H1 (cell line): ENCODE measurements at regions not wholly inside any gene's neighbourhood (a gene's known extent, or its start where the extent isn't known, plus 50 kb on each side); places are given as distances from the start of the nearest gene placed in this dataset.

ENCODE experiments used
- CTCF ChIA-PET: fragments of 300-600 bp; sonication (Branson Sonifier 250); formaldehyde crosslinking; loops from one replicate; lab custom pipeline; 2021; ENCODE audit not compliant: partially characterized antibody; lab: Charles Lee
- POLR2A ChIA-PET: fragments of 300-600 bp; sonication (Branson Sonifier 250); formaldehyde crosslinking; loops from one replicate; lab custom pipeline; 2021; ENCODE audit warnings: inconsistent platforms; ENCODE audit not compliant: partially characterized antibody; lab: Charles Lee
- DNase-seq, 2 experiments: peaks; one replicate each; pipeline versions ENCODE4 v3.0.0 to v3.0.0-alpha.2; 2010 to 2022; ENCODE audit warnings: low spot score in 2 of 2, low read depth in 1 of 2, mixed read lengths in 1 of 2
- FAIRE-seq: peaks from 2 replicates; lab custom pipeline; 2011; peaks lifted over from hg19 to GRCh38; lab: Jason Lieb, UNC
- H2AFZ ChIP-seq: 2 replicates; pipeline ENCODE4 v1.8.1; 2012; ENCODE audit warnings: low read length, inconsistent platforms
- H2AK5ac ChIP-seq: 2 replicates; pipeline ENCODE4 v1.6.1; 2013; ENCODE audit warnings: low read depth, low read length
- H2BK120ac ChIP-seq: replicated peaks from 2 replicates; pipeline ENCODE3; 2013; ENCODE audit warnings: low read depth, low read length, inconsistent platforms
- H2BK12ac ChIP-seq: 2 replicates; pipeline ENCODE4 v1.6.1; 2013; ENCODE audit warnings: low read depth, low read length
- H2BK15ac ChIP-seq: 2 replicates; pipeline ENCODE4 v1.6.1; 2013; ENCODE audit warnings: low read length
- H2BK20ac ChIP-seq: 2 replicates; pipeline ENCODE4 v1.6.1; 2013; ENCODE audit warnings: low read length
- H2BK5ac ChIP-seq: 2 replicates; pipeline ENCODE4 v1.6.1; 2013; ENCODE audit warnings: low read depth, low read length
- H3K14ac ChIP-seq: 2 replicates; pipeline ENCODE4 v1.6.1; 2013; ENCODE audit warnings: inconsistent platforms; ENCODE audit not compliant: insufficient read length
- H3K18ac ChIP-seq: 2 replicates; pipeline ENCODE4 v1.6.1; 2013; ENCODE audit warnings: low read length; ENCODE audit errors: extremely low read depth
- H3K23ac ChIP-seq: 2 replicates; pipeline ENCODE4 v1.6.1; 2013; ENCODE audit warnings: inconsistent platforms; ENCODE audit not compliant: insufficient read length
- H3K23me2 ChIP-seq: 2 replicates; pipeline ENCODE4 v1.6.1; 2013; ENCODE audit warnings: low read depth, low read length
- H3K27ac ChIP-seq: 2 replicates; pipeline ENCODE4 v1.6.1; 2011; ENCODE audit warnings: low read depth, low read length, inconsistent platforms
- H3K27me3 ChIP-seq, 4 experiments: replicated peaks in 1 of 4; 1 replicate in 1 of 4; 2 replicates in 3 of 4; pipeline versions ENCODE4 v1.6.1 to v1.8.1; 2011 to 2013; ENCODE audit warnings: low read length in 3 of 4, mild to moderate bottlenecking in 3 of 4, inconsistent platforms in 2 of 4, mixed read lengths in 2 of 4, moderate library complexity in 1 of 4; ENCODE audit not compliant: control insufficient read depth in 3 of 4, insufficient read depth in 3 of 4; ENCODE audit errors: extremely low read depth in 1 of 4
- H3K36me3 ChIP-seq, 4 experiments: 2 replicates each; pipeline versions ENCODE4 v1.6.1 to v1.8.1; 2011 to 2013; ENCODE audit warnings: mild to moderate bottlenecking in 4 of 4, low read length in 3 of 4, moderate library complexity in 2 of 4, control low read depth in 1 of 4, inconsistent platforms in 1 of 4; ENCODE audit not compliant: insufficient read depth in 4 of 4, control insufficient read depth in 2 of 4
- H3K4ac ChIP-seq: replicated peaks from 2 replicates; pipeline ENCODE3; 2013; ENCODE audit warnings: low read length, low read depth, mixed read lengths, inconsistent platforms; ENCODE audit not compliant: insufficient read length
- H3K4me1 ChIP-seq, 4 experiments: replicated peaks in 1 of 4; 1 replicate in 1 of 4; 2 replicates in 3 of 4; pipeline versions ENCODE4 v1.6.1 to v1.8.1; 2011 to 2013; ENCODE audit warnings: low read length in 3 of 4, inconsistent platforms in 2 of 4, mixed read lengths in 1 of 4; ENCODE audit not compliant: insufficient read depth in 4 of 4, control insufficient read depth in 3 of 4
- H3K4me2 ChIP-seq, 2 experiments: 2 replicates each; pipeline versions ENCODE4 v1.6.1 to v1.8.1; 2011 to 2013; ENCODE audit warnings: low read depth in 2 of 2, low read length in 2 of 2, control low read depth in 1 of 2, inconsistent platforms in 1 of 2, mild to moderate bottlenecking in 1 of 2; ENCODE audit not compliant: insufficient read depth in 1 of 2
- H3K4me3 ChIP-seq, 4 experiments: fragments of 200-600, 300-600 bp in 1 of 4; sonication (generic), shearing (Covaris generic), sonication (Bioruptor Twin) in 1 of 4; 2 replicates each; pipeline versions ENCODE4 v1.5.1 to v1.8.1; 2011 to 2016; ENCODE audit warnings: low read length in 4 of 4, low read depth in 3 of 4, control low read depth in 2 of 4, inconsistent platforms in 2 of 4, mild to moderate bottlenecking in 2 of 4, mixed read lengths in 1 of 4, moderate library complexity in 1 of 4; ENCODE audit not compliant: insufficient read depth in 2 of 4; ENCODE audit errors: extremely low read depth in 1 of 4
- H3K56ac ChIP-seq: replicated peaks from 2 replicates; pipeline ENCODE3; 2013; ENCODE audit warnings: low read depth, mild to moderate bottlenecking, mixed read lengths, low read length, inconsistent platforms; ENCODE audit not compliant: insufficient read length
- H3K79me1 ChIP-seq: 2 replicates; pipeline ENCODE4 v1.6.1; 2013; ENCODE audit warnings: low read depth, low read length, control low read depth
- H3K79me2 ChIP-seq, 2 experiments: 2 replicates each; pipeline versions ENCODE4 v1.6.1 to v1.8.1; 2012 to 2013; ENCODE audit warnings: low read length in 2 of 2, mild to moderate bottlenecking in 2 of 2, inconsistent platforms in 1 of 2; ENCODE audit not compliant: insufficient read depth in 2 of 2, control insufficient read depth in 1 of 2
- H3K9ac ChIP-seq, 4 experiments: replicated peaks in 1 of 4; 1 replicate in 1 of 4; 2 replicates in 3 of 4; pipeline versions ENCODE4 v1.6.1 to v1.8.1; 2011 to 2013; ENCODE audit warnings: low read depth in 3 of 4, low read length in 3 of 4, control low read depth in 2 of 4, mild to moderate bottlenecking in 2 of 4, moderate library complexity in 2 of 4, inconsistent platforms in 1 of 4; ENCODE audit errors: extremely low read depth in 1 of 4
- H3K9me3 ChIP-seq, 2 experiments: 2 replicates each; pipeline versions ENCODE4 v1.6.1 to v1.8.1; 2012 to 2013; ENCODE audit warnings: mild to moderate bottlenecking in 2 of 2, moderate library complexity in 2 of 2, control low read depth in 1 of 2, inconsistent platforms in 1 of 2, low read depth in 1 of 2, low read length in 1 of 2, mixed read lengths in 1 of 2; ENCODE audit not compliant: insufficient read depth in 2 of 2
- H4K20me1 ChIP-seq, 2 experiments: replicated peaks in 1 of 2; 2 replicates each; pipeline versions ENCODE3 to v1.8.1; 2011 to 2013; ENCODE audit warnings: inconsistent platforms in 2 of 2, low read length in 2 of 2, mild to moderate bottlenecking in 1 of 2; ENCODE audit not compliant: insufficient read depth in 2 of 2, control insufficient read depth in 1 of 2
- H4K5ac ChIP-seq: 2 replicates; pipeline ENCODE4 v1.6.1; 2013; ENCODE audit warnings: low read length, low read depth, mixed read lengths, inconsistent platforms; ENCODE audit not compliant: insufficient read length
- H4K8ac ChIP-seq: 2 replicates; pipeline ENCODE4 v1.8.0; 2013; ENCODE audit warnings: mild to moderate bottlenecking, moderate library complexity, low read length, inconsistent platforms; ENCODE audit not compliant: insufficient read depth; ENCODE audit errors: extremely low read depth
- H4K91ac ChIP-seq: replicated peaks from 2 replicates; pipeline ENCODE3; 2013; ENCODE audit warnings: low read length, mixed read lengths, inconsistent platforms; ENCODE audit not compliant: insufficient read length
- WGBS, 2 experiments: shearing (Covaris generic) in 1 of 2; methylation state at CpG; one replicate each; pipeline versions ENCODE4 v1.1.6 to v1.1.7; 2013 to 2015; ENCODE audit warnings: low lambda C conversion rate in 2 of 2, mixed read lengths in 2 of 2, inconsistent platforms in 1 of 2, low coverage in 1 of 2, missing lambda C conversion rate in 1 of 2; ENCODE audit not compliant: insufficient replicate concordance in 2 of 2, insufficient coverage in 1 of 2, insufficient read length in 1 of 2; ENCODE audit errors: extremely low coverage in 1 of 2, missing lambda C conversion rate in 1 of 2; 5-methylcytosine and 5-hydroxymethylcytosine counted together

DNA sequence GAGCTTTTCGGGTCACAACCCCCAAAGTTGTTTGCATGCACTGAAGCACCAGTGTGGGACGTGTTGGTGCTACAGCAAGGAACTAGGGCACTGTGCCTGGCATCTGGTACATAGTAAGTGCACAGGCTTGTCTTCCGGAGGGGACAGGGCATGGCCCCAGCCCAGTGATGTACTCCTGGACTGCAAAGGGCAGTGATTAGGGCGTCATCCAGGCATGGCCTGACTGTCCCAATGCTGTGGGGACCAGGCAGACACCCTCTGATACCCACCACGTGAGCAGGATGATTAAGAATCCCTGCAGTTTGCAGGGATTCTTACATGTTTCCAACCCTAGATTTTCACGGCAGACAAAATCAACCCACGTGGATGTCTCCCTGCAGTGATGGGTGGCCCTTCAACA, 50.0 kb upstream of the RFPL3 start:
- no peak overlapping the region for H2AFZ ChIP-seq
- H3K4ac ChIP-seq = no peak overlapping the region
- ChIA-PET POLR2A (interaction anchor here (1.6 kb wide), 1 partner anchor 18 kb away, joined by 4 read pairs; no protein-coding TSS in a partner anchor), CTCF (interaction anchor here (0.6 kb wide), 1 partner anchor 29 kb away, joined by 3 read pairs; no protein-coding TSS in a partner anchor)
- FAIRE-seq (no peak), DNase-seq (peak in 1 of 2 experiments; percentile 31)
- no peak overlapping the region for H4K8ac ChIP-seq
- 0 out of 2 replicates have a peak overlapping the region, but pooled peaks have one; percentile 68 for H2BK12ac ChIP-seq
- no peak overlapping the region for H3K4me2 ChIP-seq
- H4K91ac ChIP-seq = no peak overlapping the region
- H2BK120ac ChIP-seq = no peak overlapping the region
- H2AK5ac ChIP-seq = no peak overlapping the region
- H3K36me3 ChIP-seq = no peaks in the 10 kb centered on the region
- H3K18ac ChIP-seq = no peak overlapping the region
- no peak overlapping the region for H2BK5ac ChIP-seq
- H3K27me3 ChIP-seq = peaks cover 0 to 2% (median 0%) of the 10 kb centered on the region in 4 experiments; a peak in 1 of 7 replicates
- H3K56ac ChIP-seq = no peak overlapping the region
- H3K79me2 ChIP-seq = no peaks in the 10 kb centered on the region
- H3K9ac ChIP-seq = no peak overlapping the region
- 84% methylated on average over 7 of the region's 7 CpGs; no CpG with 5 or more reads in 1 of the 2 experiments for WGBS, 2 experiments
- H3K4me1 ChIP-seq = peaks cover 0 to 3% (median 0%) of the 10 kb centered on the region in 4 experiments; a peak in 1 of 7 replicates
- H4K5ac ChIP-seq = no peak overlapping the region
- no peak overlapping the region for H3K14ac ChIP-seq
- no peak overlapping the region for H3K4me3 ChIP-seq
- no peak overlapping the region for H3K27ac ChIP-seq
- no peak overlapping the region for H2BK15ac ChIP-seq
- no peaks in the 10 kb centered on the region for H4K20me1 ChIP-seq
- no peak overlapping the region for H3K23ac ChIP-seq
- no peak overlapping the region for H2BK20ac ChIP-seq
- H3K79me1 ChIP-seq = no peaks in the 10 kb centered on the region
- no peaks in the 10 kb centered on the region for H3K9me3 ChIP-seq
- H3K23me2 ChIP-seq = no peaks in the 10 kb centered on the region
